Mesenchymal stem cell (in vitro differentiated cells and primary cell): ENCODE measurements at regions not wholly inside any gene's neighbourhood (a gene's known extent, or its start where the extent isn't known, plus 50 kb on each side); places are given as distances from the start of the nearest gene placed in this dataset.

Source experiments
- DNase-seq: peaks from one replicate; pipeline ENCODE4 v3.0.0-alpha.2; 2013
- H2AFZ ChIP-seq: one replicate; pipeline ENCODE4 v1.6.1; 2013; ENCODE audit warnings: low read depth, mild to moderate bottlenecking, control low read depth, inconsistent platforms, low read length, moderate library complexity
- H2AK5ac ChIP-seq: 2 replicates; pipeline ENCODE4 v1.6.1; 2013; ENCODE audit warnings: low read length, moderate library complexity, mild to moderate bottlenecking, inconsistent platforms; ENCODE audit not compliant: severe bottlenecking
- H2BK120ac ChIP-seq: one replicate; pipeline ENCODE4 v1.6.1; 2013; ENCODE audit warnings: low read depth, mild to moderate bottlenecking, inconsistent platforms, low read length, moderate library complexity
- H2BK12ac ChIP-seq, 2 experiments: one replicate each; pipeline ENCODE4 v1.6.1; 2013; ENCODE audit warnings: inconsistent platforms in 2 of 2, low read length in 2 of 2, mild to moderate bottlenecking in 2 of 2, moderate library complexity in 2 of 2, control low read depth in 1 of 2
- H2BK15ac ChIP-seq: one replicate; pipeline ENCODE4 v1.6.1; 2013; ENCODE audit warnings: mild to moderate bottlenecking, low read depth, inconsistent platforms; ENCODE audit not compliant: poor library complexity, severe bottlenecking
- H2BK5ac ChIP-seq: 2 replicates; pipeline ENCODE4 v1.6.1; 2013; ENCODE audit warnings: low read depth, mild to moderate bottlenecking, low read length, control low read depth, inconsistent platforms; ENCODE audit not compliant: poor library complexity, severe bottlenecking
- H3K14ac ChIP-seq, 2 experiments: one replicate each; pipeline ENCODE4 v1.6.1; 2013; ENCODE audit warnings: inconsistent platforms in 2 of 2, low read length in 2 of 2, control low read depth in 1 of 2, mild to moderate bottlenecking in 1 of 2, moderate library complexity in 1 of 2
- H3K18ac ChIP-seq, 2 experiments: one replicate each; pipeline ENCODE4 v1.6.1; 2013; ENCODE audit warnings: inconsistent platforms in 2 of 2, low read length in 2 of 2, control low read depth in 1 of 2, low read depth in 1 of 2, mild to moderate bottlenecking in 1 of 2
- H3K23ac ChIP-seq, 2 experiments: one replicate each; pipeline ENCODE4 v1.6.1; 2013; ENCODE audit warnings: inconsistent platforms in 2 of 2, low read length in 2 of 2, mild to moderate bottlenecking in 2 of 2, moderate library complexity in 2 of 2, control low read depth in 1 of 2
- H3K27ac ChIP-seq: 2 replicates; pipeline ENCODE4 v1.5.1; 2013; ENCODE audit warnings: mild to moderate bottlenecking, moderate library complexity, low read length, control low read depth, inconsistent platforms; ENCODE audit not compliant: poor library complexity, severe bottlenecking
- H3K27me3 ChIP-seq, 2 experiments: 2 replicates each; pipeline versions ENCODE4 v1.6.1 to v1.7.0; 2013; ENCODE audit warnings: low read length in 2 of 2, mild to moderate bottlenecking in 2 of 2, moderate library complexity in 2 of 2, control low read depth in 1 of 2, inconsistent platforms in 1 of 2; ENCODE audit not compliant: control insufficient read depth in 1 of 2, insufficient read depth in 1 of 2
- H3K36me3 ChIP-seq, 2 experiments: 2 replicates each; pipeline versions ENCODE4 v1.6.1 to v1.7.0; 2013; ENCODE audit warnings: low read length in 2 of 2, control low read depth in 1 of 2, inconsistent platforms in 1 of 2, low read depth in 1 of 2, mild to moderate bottlenecking in 1 of 2; ENCODE audit not compliant: insufficient read depth in 2 of 2, control insufficient read depth in 1 of 2
- H3K4ac ChIP-seq, 2 experiments: one replicate each; pipeline ENCODE4 v1.6.1; 2013; ENCODE audit warnings: inconsistent platforms in 2 of 2, low read length in 2 of 2, mild to moderate bottlenecking in 2 of 2, moderate library complexity in 2 of 2, control low read depth in 1 of 2, low read depth in 1 of 2
- H3K4me1 ChIP-seq: 2 replicates; pipeline ENCODE4 v1.6.1; 2013; ENCODE audit warnings: low read depth, low read length, control low read depth; ENCODE audit not compliant: control insufficient read depth, insufficient read depth
- H3K4me2 ChIP-seq: 2 replicates; pipeline ENCODE4 v1.6.1; 2013; ENCODE audit warnings: low read length, mild to moderate bottlenecking, inconsistent platforms; ENCODE audit not compliant: poor library complexity, severe bottlenecking
- H3K4me3 ChIP-seq, 2 experiments: 2 replicates each; pipeline versions ENCODE4 v1.5.1 to v1.7.0; 2013; ENCODE audit warnings: low read length in 2 of 2, mild to moderate bottlenecking in 2 of 2, control low read depth in 1 of 2, low read depth in 1 of 2; ENCODE audit not compliant: insufficient read depth in 1 of 2
- H3K79me1 ChIP-seq: replicated peaks from 2 replicates; pipeline ENCODE4 v1.6.1; 2013; ENCODE audit warnings: mild to moderate bottlenecking, control low read depth, low read length, inconsistent platforms; ENCODE audit not compliant: poor library complexity, severe bottlenecking
- H3K9ac ChIP-seq: 2 replicates; pipeline ENCODE4 v1.7.0; 2013; ENCODE audit warnings: mild to moderate bottlenecking, low read length, moderate library complexity
- H3K9me3 ChIP-seq: 2 replicates; pipeline ENCODE4 v1.7.0; 2013; ENCODE audit warnings: mild to moderate bottlenecking, low read length; ENCODE audit not compliant: control insufficient read depth
- H4K8ac ChIP-seq: one replicate; pipeline ENCODE4 v1.6.1; 2013; ENCODE audit warnings: inconsistent platforms, mild to moderate bottlenecking, low read length, moderate library complexity
- H4K91ac ChIP-seq: one replicate; pipeline ENCODE4 v1.6.1; 2013; ENCODE audit warnings: mild to moderate bottlenecking, low read length, inconsistent platforms
- WGBS: methylation state at CpG from one replicate; pipeline ENCODE4 v1.1.7; 2013; ENCODE audit warnings: mixed read lengths; 5-methylcytosine and 5-hydroxymethylcytosine counted together

GRCh38 chr2:175359710-175360109, 178.2 kb upstream of the ATP5MC3 start:
- Histone ChIP-seq H2BK5ac (no peak overlapping the region), H3K27me3 (peaks cover 15 to 19% of the 10 kb centered on the region in 2 experiments), H3K36me3 (no peaks in the 10 kb centered on the region), H3K4me3 (no peak overlapping the region), H3K9ac (no peak overlapping the region), H4K91ac (no peak overlapping the region), H3K18ac (no peak overlapping the region), H3K4me1 (no peaks in the 10 kb centered on the region), H3K14ac (no peak overlapping the region), H4K8ac (no peak overlapping the region), H3K23ac (no peak overlapping the region), H2BK120ac (no peak overlapping the region), H3K4me2 (no peak overlapping the region), H3K9me3 (no peaks in the 10 kb centered on the region), H2AFZ (no peak overlapping the region), H2BK15ac (no peak overlapping the region), H3K4ac (no peak overlapping the region), H2BK12ac (no peak overlapping the region), H2AK5ac (no peak overlapping the region), H3K79me1 (no peaks in the 10 kb centered on the region), H3K27ac (no peak overlapping the region)
- DNase-seq, result no peak
- WGBS, result 88% methylated on average over 2 of the region's 3 CpGs

GRCh38 chr2:175356901-175357300, 175.4 kb upstream of the ATP5MC3 start:
- 92% methylated on average over 4 of the region's 4 CpGs for WGBS

GRCh38 chr2:175355246-175355645, 173.7 kb upstream of the ATP5MC3 start:
- no peak overlapping the region for H3K23ac ChIP-seq
- H2BK15ac ChIP-seq, result no peak overlapping the region
- H2BK12ac ChIP-seq, result no peak overlapping the region
- H2AK5ac ChIP-seq, result no peak overlapping the region
- H2BK5ac ChIP-seq, result no peak overlapping the region
- H3K9me3 ChIP-seq, result no peaks in the 10 kb centered on the region
- no peak overlapping the region for H4K8ac ChIP-seq
- H3K4me2 ChIP-seq, result no peak overlapping the region
- no peaks in the 10 kb centered on the region for H3K4me1 ChIP-seq
- no peak overlapping the region for H3K14ac ChIP-seq
- H3K27ac ChIP-seq, result no peak overlapping the region
- no peaks in the 10 kb centered on the region for H3K79me1 ChIP-seq
- no peak overlapping the region for H2BK120ac ChIP-seq
- no peak overlapping the region for H4K91ac ChIP-seq
- H3K18ac ChIP-seq, result no peak overlapping the region
- H3K36me3 ChIP-seq, result no peaks in the 10 kb centered on the region
- no peak overlapping the region for H2AFZ ChIP-seq
- 84% methylated on average over 3 of the region's 3 CpGs for WGBS
- no peak overlapping the region for H3K9ac ChIP-seq
- H3K27me3 ChIP-seq, result peaks cover 17 to 20% of the 10 kb centered on the region in 2 experiments
- H3K4ac ChIP-seq, result no peak overlapping the region
- no peak overlapping the region for H3K4me3 ChIP-seq
- no peak for DNase-seq

More at GRCh38 chr2:175356901-175357300, 175.4 kb upstream of the ATP5MC3 start:
- Histone ChIP-seq H4K8ac (no peak overlapping the region), H3K18ac (no peak overlapping the region), H3K9ac (no peak overlapping the region), H3K23ac (no peak overlapping the region), H3K79me1 (no peaks in the 10 kb centered on the region), H3K4me2 (no peak overlapping the region), H2BK15ac (no peak overlapping the region), H3K4ac (no peak overlapping the region), H3K36me3 (no peaks in the 10 kb centered on the region), H4K91ac (peak overlapping the region; percentile 35), H3K9me3 (no peaks in the 10 kb centered on the region), H3K4me3 (no peak overlapping the region), H3K14ac (no peak overlapping the region), H2BK12ac (no peak overlapping the region), H2AFZ (no peak overlapping the region), H2AK5ac (no peak overlapping the region), H2BK120ac (no peak overlapping the region), H2BK5ac (no peak overlapping the region), H3K27ac (no peak overlapping the region), H3K27me3 (peaks cover 17 to 27% of the 10 kb centered on the region in 2 experiments), H3K4me1 (no peaks in the 10 kb centered on the region)
- DNase-seq, result no peak

- WGBS, result 79% methylated on average over 6 of the region's 6 CpGs
- no peaks in the 10 kb centered on the region for H3K9me3 ChIP-seq
Measured at GRCh38 chr2:175353275-175353674, 171.8 kb upstream of the ATP5MC3 start.

More at GRCh38 chr2:175353275-175353674, 171.8 kb upstream of the ATP5MC3 start:
- Histone ChIP-seq H2AK5ac (no peak overlapping the region), H3K18ac (no peak overlapping the region), H3K36me3 (no peaks in the 10 kb centered on the region), H3K79me1 (no peaks in the 10 kb centered on the region), H2BK15ac (no peak overlapping the region), H3K4me1 (no peaks in the 10 kb centered on the region), H3K14ac (no peak overlapping the region), H3K27me3 (peaks cover 17 to 20% of the 10 kb centered on the region in 2 experiments), H3K4me2 (no peak overlapping the region), H2BK12ac (no peak overlapping the region), H2BK5ac (no peak overlapping the region), H3K4me3 (no peak overlapping the region), H4K8ac (no peak overlapping the region), H3K23ac (no peak overlapping the region), H2AFZ (no peak overlapping the region), H3K4ac (no peak overlapping the region), H3K27ac (no peak overlapping the region), H2BK120ac (no peak overlapping the region), H3K9ac (no peak overlapping the region), H4K91ac (no peak overlapping the region)
- no peak for DNase-seq
